ENCODE measurements at regions not wholly inside any gene's neighbourhood (a gene's known extent, or its start where the extent isn't known, plus 50 kb on each side); places are given as distances from the start of the nearest gene placed in this dataset.
A peak's percentile ranks its signal among the peaks of the same experiment; 100 is the strongest.

GRCh38 chr5:23223846-23224245 lies 283.6 kb upstream of the PRDM9 start:
- ATAC-seq: no peak
- no peaks in the 10 kb centered on the region for H3K27me3 Mint-ChIP-seq
- peaks cover 2% of the 10 kb centered on the region for H3K9me3 Mint-ChIP-seq
- no peaks in the 10 kb centered on the region for H3K36me3 Mint-ChIP-seq
- H3K4me3 Mint-ChIP-seq: no peak overlapping the region
- no peak overlapping the region for H3K27ac Mint-ChIP-seq
- no peaks in the 10 kb centered on the region for H3K4me1 Mint-ChIP-seq

GRCh38 chr5:23221831-23222230 lies 285.6 kb upstream of the PRDM9 start:
- H3K36me3 Mint-ChIP-seq: no peaks in the 10 kb centered on the region
- no peak overlapping the region for H3K27ac Mint-ChIP-seq
- H3K4me1 Mint-ChIP-seq: no peaks in the 10 kb centered on the region
- no peak for ATAC-seq
- H3K4me3 Mint-ChIP-seq: no peak overlapping the region
- no peaks in the 10 kb centered on the region for H3K27me3 Mint-ChIP-seq
- H3K9me3 Mint-ChIP-seq: peaks cover 2% of the 10 kb centered on the region

GRCh38 chr5:23217159-23217558 lies 290.2 kb upstream of the PRDM9 start:
- no peak for ATAC-seq
- Mint-ChIP-seq H3K27ac (no peak overlapping the region), H3K9me3 (peaks cover 2% of the 10 kb centered on the region), H3K27me3 (no peaks in the 10 kb centered on the region), H3K4me1 (no peaks in the 10 kb centered on the region), H3K4me3 (no peak overlapping the region), H3K36me3 (no peaks in the 10 kb centered on the region)

- no peak for ATAC-seq
Observed at GRCh38 chr5:23216345-23216744, 291.1 kb upstream of the PRDM9 start.

GRCh38 chr5:23208959-23209431 lies 298.4 kb upstream of the PRDM9 start:
- no peaks in the 10 kb centered on the region for H3K36me3 Mint-ChIP-seq
- no peak overlapping the region for H3K4me3 Mint-ChIP-seq
- H3K9me3 Mint-ChIP-seq: peaks cover 8% of the 10 kb centered on the region
- peak; percentile 47 for ATAC-seq
- H3K27me3 Mint-ChIP-seq: no peaks in the 10 kb centered on the region
- H3K4me1 Mint-ChIP-seq: no peaks in the 10 kb centered on the region
- no peak overlapping the region for H3K27ac Mint-ChIP-seq

More at GRCh38 chr5:23216345-23216744, 291.1 kb upstream of the PRDM9 start:
- Mint-ChIP-seq H3K9me3 (peaks cover 6% of the 10 kb centered on the region), H3K27ac (no peak overlapping the region), H3K36me3 (no peaks in the 10 kb centered on the region), H3K27me3 (no peaks in the 10 kb centered on the region), H3K4me3 (no peak overlapping the region), H3K4me1 (no peaks in the 10 kb centered on the region)

- no peaks in the 10 kb centered on the region for H3K4me1 Mint-ChIP-seq
- no peak for ATAC-seq
- H3K27me3 Mint-ChIP-seq: no peaks in the 10 kb centered on the region
- H3K36me3 Mint-ChIP-seq: no peaks in the 10 kb centered on the region
- no peak overlapping the region for H3K27ac Mint-ChIP-seq
- no peak overlapping the region for H3K4me3 Mint-ChIP-seq
- H3K9me3 Mint-ChIP-seq: peaks cover 3% of the 10 kb centered on the region
Observed at GRCh38 chr5:23204111-23204510, 303.3 kb upstream of the PRDM9 start.

- H3K4me3 Mint-ChIP-seq: no peak overlapping the region
- H3K9me3 Mint-ChIP-seq: peaks cover 3% of the 10 kb centered on the region
- no peak overlapping the region for H3K27ac Mint-ChIP-seq
- H3K27me3 Mint-ChIP-seq: no peaks in the 10 kb centered on the region
- no peak for ATAC-seq
- no peaks in the 10 kb centered on the region for H3K36me3 Mint-ChIP-seq
- no peaks in the 10 kb centered on the region for H3K4me1 Mint-ChIP-seq
Observed at GRCh38 chr5:23169660-23170416, 316.7 kb upstream of the CDH12 start.

GRCh38 chr5:23164971-23165370 lies 311.8 kb upstream of the CDH12 start:
- Mint-ChIP-seq H3K36me3 (no peaks in the 10 kb centered on the region), H3K9me3 (no peaks in the 10 kb centered on the region), H3K27me3 (no peaks in the 10 kb centered on the region), H3K4me3 (no peak overlapping the region), H3K27ac (no peak overlapping the region), H3K4me1 (no peaks in the 10 kb centered on the region)
- no peak for ATAC-seq

- Mint-ChIP-seq H3K4me1 (no peaks in the 10 kb centered on the region), H3K36me3 (no peaks in the 10 kb centered on the region), H3K9me3 (peaks cover 3% of the 10 kb centered on the region), H3K4me3 (no peak overlapping the region), H3K27me3 (no peaks in the 10 kb centered on the region), H3K27ac (no peak overlapping the region)
- no peak for ATAC-seq
Observed at GRCh38 chr5:23158179-23158578, 305.0 kb upstream of the CDH12 start.

- H3K4me1 Mint-ChIP-seq: no peaks in the 10 kb centered on the region
- no peaks in the 10 kb centered on the region for H3K27me3 Mint-ChIP-seq
- ATAC-seq: no peak
- no peak overlapping the region for H3K27ac Mint-ChIP-seq
- H3K36me3 Mint-ChIP-seq: no peaks in the 10 kb centered on the region
- H3K4me3 Mint-ChIP-seq: no peak overlapping the region
- peaks cover 3% of the 10 kb centered on the region for H3K9me3 Mint-ChIP-seq
Observed at GRCh38 chr5:23157716-23158115, 304.6 kb upstream of the CDH12 start.

GRCh38 chr5:23157169-23157568 lies 304.0 kb upstream of the CDH12 start:
- ATAC-seq: no peak
- H3K9me3 Mint-ChIP-seq: peaks cover 3% of the 10 kb centered on the region
- no peak overlapping the region for H3K27ac Mint-ChIP-seq
- no peak overlapping the region for H3K4me3 Mint-ChIP-seq
- no peaks in the 10 kb centered on the region for H3K36me3 Mint-ChIP-seq
- H3K4me1 Mint-ChIP-seq: no peaks in the 10 kb centered on the region
- H3K27me3 Mint-ChIP-seq: no peaks in the 10 kb centered on the region

GRCh38 chr5:23147625-23148024 lies 294.5 kb upstream of the CDH12 start:
- H3K27me3 Mint-ChIP-seq: no peaks in the 10 kb centered on the region
- no peaks in the 10 kb centered on the region for H3K4me1 Mint-ChIP-seq
- H3K36me3 Mint-ChIP-seq: no peaks in the 10 kb centered on the region
- no peak overlapping the region for H3K27ac Mint-ChIP-seq
- no peak overlapping the region for H3K4me3 Mint-ChIP-seq
- no peak for ATAC-seq
- peaks cover 3% of the 10 kb centered on the region for H3K9me3 Mint-ChIP-seq

GRCh38 chr5:23146183-23146582 lies 293.0 kb upstream of the CDH12 start:
- Mint-ChIP-seq H3K4me3 (no peak overlapping the region), H3K27ac (no peak overlapping the region), H3K9me3 (peaks cover 3% of the 10 kb centered on the region), H3K27me3 (no peaks in the 10 kb centered on the region), H3K36me3 (no peaks in the 10 kb centered on the region), H3K4me1 (no peaks in the 10 kb centered on the region)
- no peak for ATAC-seq

- H3K4me3 Mint-ChIP-seq: no peak overlapping the region
- H3K36me3 Mint-ChIP-seq: no peaks in the 10 kb centered on the region
- no peak overlapping the region for H3K27ac Mint-ChIP-seq
- H3K4me1 Mint-ChIP-seq: no peaks in the 10 kb centered on the region
- peaks cover 3% of the 10 kb centered on the region for H3K9me3 Mint-ChIP-seq
- ATAC-seq: no peak
- H3K27me3 Mint-ChIP-seq: no peaks in the 10 kb centered on the region
Observed at GRCh38 chr5:23139338-23140171, 286.4 kb upstream of the CDH12 start.

- no peaks in the 10 kb centered on the region for H3K4me1 Mint-ChIP-seq
- H3K27me3 Mint-ChIP-seq: no peaks in the 10 kb centered on the region
- ATAC-seq: no peak
- no peaks in the 10 kb centered on the region for H3K9me3 Mint-ChIP-seq
- H3K27ac Mint-ChIP-seq: no peak overlapping the region
- no peak overlapping the region for H3K4me3 Mint-ChIP-seq
- H3K36me3 Mint-ChIP-seq: no peaks in the 10 kb centered on the region
Observed at GRCh38 chr5:23136958-23137357, 283.8 kb upstream of the CDH12 start.

- no peaks in the 10 kb centered on the region for H3K4me1 Mint-ChIP-seq
- H3K27me3 Mint-ChIP-seq: no peaks in the 10 kb centered on the region
- H3K36me3 Mint-ChIP-seq: no peaks in the 10 kb centered on the region
- ATAC-seq: no peak
- H3K27ac Mint-ChIP-seq: no peak overlapping the region
- peaks cover 7% of the 10 kb centered on the region for H3K9me3 Mint-ChIP-seq
- no peak overlapping the region for H3K4me3 Mint-ChIP-seq
Observed at GRCh38 chr5:23132231-23132630, 279.1 kb upstream of the CDH12 start.
